ENCODE measurements at regions not wholly inside any gene's neighbourhood (a gene's known extent, or its start where the extent isn't known, plus 50 kb on each side); places are given as distances from the start of the nearest gene placed in this dataset.
"Not testable (repeated sequence)": the region's sequence is repeated elsewhere in the genome, so short reads cannot be mapped to it uniquely, and the experiment has no call there.

DNA sequence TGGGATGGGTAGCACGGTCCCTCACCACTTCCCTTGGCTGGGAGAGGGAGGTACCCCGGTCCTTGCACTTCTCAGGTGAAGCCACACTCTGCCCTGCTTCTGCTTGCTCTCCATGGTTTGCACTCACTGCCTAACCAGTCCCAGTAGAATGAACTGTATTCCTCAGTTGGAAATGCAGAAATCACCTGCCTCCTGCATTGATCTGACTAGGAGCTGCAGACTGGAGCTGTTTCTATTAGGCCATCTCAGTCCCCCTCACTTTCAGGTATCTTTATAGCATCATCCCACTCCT is 264.9 kb downstream of the ZWINT start:
- no peak for ATAC-seq
- H3K27me3 Mint-ChIP-seq (ENCODE audit: low read depth): no peaks in the 10 kb centered on the region
- H3K4me1 Mint-ChIP-seq (ENCODE audit: low read depth): no peaks in the 10 kb centered on the region
- DNase-seq: no peak
- CTCF ChIA-PET: no interaction called here
- no peaks in the 10 kb centered on the region for H3K36me3 Mint-ChIP-seq (ENCODE audit: low read depth)
- POLR2A ChIA-PET: no interaction called here
- peaks cover 12% of the 10 kb centered on the region for H3K9me3 Mint-ChIP-seq (ENCODE audit: insufficient read depth)
- H3K27ac Mint-ChIP-seq: no peak overlapping the region
- H3K4me3 Mint-ChIP-seq: no peak overlapping the region

DNA sequence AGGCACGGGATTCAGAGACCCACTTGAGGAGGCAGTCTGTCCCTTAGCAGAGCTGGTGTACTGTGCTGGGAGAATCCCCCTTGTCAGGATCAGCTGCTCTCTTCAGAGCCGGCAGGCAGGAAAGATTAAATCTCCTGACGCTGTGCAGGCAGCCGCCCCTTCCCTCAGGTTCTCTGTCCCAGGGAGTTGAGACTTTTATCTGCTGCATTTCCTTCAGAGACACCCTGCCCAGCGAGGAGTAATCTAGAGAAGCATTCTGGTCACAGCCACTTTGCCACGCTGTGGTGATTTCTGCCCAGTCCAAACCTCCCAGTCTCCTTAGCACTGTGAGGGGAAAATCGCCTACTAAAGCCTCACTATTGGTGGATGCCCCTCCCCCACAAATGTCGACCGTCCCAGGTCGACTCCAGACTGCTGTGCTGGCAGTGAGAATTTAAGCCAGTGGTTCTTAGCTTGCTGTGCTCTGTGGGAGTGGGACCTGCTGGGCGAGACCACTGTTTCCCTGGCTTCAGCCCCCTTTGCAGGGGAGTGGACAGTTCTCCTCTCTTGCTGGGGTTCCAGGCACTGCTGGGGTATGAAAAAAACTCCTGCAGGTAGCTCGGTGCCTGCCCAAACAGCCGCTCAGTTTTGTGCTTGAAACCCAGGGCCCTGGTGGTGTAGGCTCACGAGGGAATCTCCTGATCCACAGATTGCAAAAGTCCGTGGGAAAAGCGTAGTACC is 265.4 kb downstream of the ZWINT start:
- no peaks in the 10 kb centered on the region for H3K4me1 Mint-ChIP-seq (ENCODE audit: low read depth)

DNA sequence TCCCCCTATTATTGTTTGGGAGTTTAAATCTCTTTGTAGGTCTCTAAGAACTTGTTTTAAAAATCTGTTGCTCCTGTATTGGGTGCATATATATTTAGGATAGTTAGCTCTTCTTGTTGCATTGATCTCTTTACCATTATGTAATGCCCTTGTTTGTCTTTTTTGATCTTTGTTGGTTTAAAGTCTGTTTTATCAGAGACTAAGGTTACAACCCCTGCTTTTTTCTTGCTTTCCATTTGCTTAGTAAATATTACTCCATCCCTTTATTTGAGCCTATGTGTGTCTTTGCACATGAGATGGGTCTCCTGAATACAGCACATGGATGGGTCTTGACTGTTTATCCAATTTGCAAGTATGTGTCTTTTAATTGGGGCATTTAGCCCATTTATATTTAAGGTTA is 267.4 kb downstream of the ZWINT start:
- POLR2A ChIA-PET; H3K4me1 Mint-ChIP-seq (ENCODE audit: low read depth); H3K27me3 Mint-ChIP-seq (ENCODE audit: low read depth); H3K4me3 Mint-ChIP-seq; ATAC-seq; DNase-seq; H3K27ac Mint-ChIP-seq; CTCF ChIA-PET; H3K36me3 Mint-ChIP-seq (ENCODE audit: low read depth): not testable (repeated sequence)
- peaks cover 19% of the 10 kb centered on the region for H3K9me3 Mint-ChIP-seq (ENCODE audit: insufficient read depth)

More for the DNA sequence above, 265.4 kb downstream of the ZWINT start:
- Mint-ChIP-seq H3K9me3 (ENCODE audit: insufficient read depth) (peaks cover 12% of the 10 kb centered on the region), H3K27me3 (ENCODE audit: low read depth) (no peaks in the 10 kb centered on the region), H3K4me3 (no peak overlapping the region), H3K27ac (no peak overlapping the region), H3K36me3 (ENCODE audit: low read depth) (no peaks in the 10 kb centered on the region)
- ChIA-PET POLR2A (no interaction called here), CTCF (no interaction called here)
- ATAC-seq: no peak
- DNase-seq: no peak

DNA sequence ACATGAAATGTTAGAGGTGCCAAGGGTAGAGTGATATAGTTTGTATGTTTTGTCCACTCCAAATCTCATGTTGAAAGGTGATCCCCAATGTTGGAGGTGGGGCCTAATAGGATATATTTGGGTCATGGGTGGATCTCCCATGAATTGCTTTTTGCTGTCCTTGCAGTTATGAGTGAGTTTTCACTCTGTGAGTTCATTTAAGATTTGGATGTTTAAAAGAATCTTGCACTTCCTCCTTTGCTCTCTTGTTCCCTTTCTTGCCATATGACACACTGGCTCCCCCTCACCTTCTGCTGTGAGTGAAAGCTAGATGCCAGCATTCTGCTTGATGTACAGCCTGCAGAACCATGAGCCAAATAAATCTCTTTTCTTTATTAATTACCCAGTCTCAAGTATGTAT is 269.2 kb downstream of the ZWINT start:
- ChIA-PET POLR2A (no interaction called here), CTCF (no interaction called here)
- ATAC-seq: no peak
- Mint-ChIP-seq H3K4me1 (ENCODE audit: low read depth) (no peaks in the 10 kb centered on the region), H3K4me3 (no peak overlapping the region), H3K27ac (no peak overlapping the region), H3K9me3 (ENCODE audit: insufficient read depth) (peaks cover 22% of the 10 kb centered on the region), H3K36me3 (ENCODE audit: low read depth) (no peaks in the 10 kb centered on the region), H3K27me3 (ENCODE audit: low read depth) (no peaks in the 10 kb centered on the region)
- no peak for DNase-seq

DNA sequence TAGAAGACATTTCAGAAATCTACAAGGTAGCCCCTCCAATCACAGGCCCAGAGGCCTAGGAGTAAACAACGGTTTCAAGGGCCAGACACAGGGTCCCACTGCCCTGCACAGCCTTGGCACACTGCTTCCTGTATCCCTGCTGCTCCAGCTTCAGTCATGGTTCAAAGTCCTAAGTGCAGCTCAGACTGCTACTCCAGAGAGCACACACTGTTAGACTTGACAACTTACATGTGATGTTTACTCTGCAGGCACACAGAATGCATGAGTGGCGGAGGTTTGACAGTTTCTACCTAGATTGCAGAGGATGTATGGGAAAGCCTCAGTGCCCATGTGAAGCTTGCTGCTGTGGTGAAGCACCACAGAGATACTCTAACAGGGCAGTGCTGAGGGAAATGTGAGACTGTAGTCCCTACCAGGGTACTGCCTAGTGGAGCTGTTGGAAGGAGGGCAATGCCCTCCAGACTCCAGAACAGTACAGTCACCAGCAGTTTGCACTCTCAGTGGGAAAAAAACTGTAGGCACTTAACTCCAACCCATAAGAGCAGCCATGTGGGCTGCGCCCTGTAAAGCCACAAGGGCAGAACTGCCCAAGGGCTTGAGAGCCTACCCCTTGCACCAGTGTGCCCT is 270.0 kb downstream of the ZWINT start:
- ATAC-seq: no peak
- H3K4me1 Mint-ChIP-seq (ENCODE audit: low read depth): no peaks in the 10 kb centered on the region
- H3K4me3 Mint-ChIP-seq: no peak overlapping the region
- DNase-seq: no peak
- CTCF ChIA-PET: no interaction called here
- peaks cover 22% of the 10 kb centered on the region for H3K9me3 Mint-ChIP-seq (ENCODE audit: insufficient read depth)
- no peaks in the 10 kb centered on the region for H3K36me3 Mint-ChIP-seq (ENCODE audit: low read depth)
- POLR2A ChIA-PET: no interaction called here
- no peaks in the 10 kb centered on the region for H3K27me3 Mint-ChIP-seq (ENCODE audit: low read depth)
- H3K27ac Mint-ChIP-seq: no peak overlapping the region

DNA sequence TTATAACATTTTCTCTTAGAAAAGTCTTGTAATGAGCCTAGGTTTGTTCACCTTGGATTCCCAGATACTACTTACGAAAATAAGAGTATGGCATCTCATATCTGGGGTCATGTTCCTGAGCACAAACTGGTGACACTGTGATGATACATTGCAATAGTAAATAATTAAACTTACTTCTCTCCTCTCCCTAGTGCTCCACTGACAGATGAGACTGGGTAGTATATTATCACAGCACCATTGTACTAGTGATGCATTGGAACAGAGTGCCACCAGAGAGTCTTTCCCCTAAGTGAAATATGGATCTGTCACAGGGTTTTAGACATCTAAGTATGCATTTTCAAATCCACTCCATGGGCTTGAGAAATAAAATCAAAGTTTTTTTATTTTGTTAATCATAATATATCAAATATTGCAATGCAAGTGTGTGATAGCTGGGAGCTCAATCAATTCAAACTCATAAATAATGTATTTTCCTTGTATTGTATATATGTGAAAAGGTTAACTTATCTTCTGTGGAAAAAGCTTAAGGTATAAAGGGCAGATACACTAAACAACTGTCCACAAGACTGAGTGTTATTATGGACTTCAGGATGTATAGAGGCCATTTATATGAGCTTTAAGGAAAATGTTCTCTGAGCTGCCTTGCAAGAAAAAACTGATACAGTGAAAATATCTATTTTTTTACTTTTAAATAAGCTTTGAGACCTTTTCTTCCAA is 275.5 kb downstream of the ZWINT start:
- H3K4me3 Mint-ChIP-seq: no peak overlapping the region
- no peaks in the 10 kb centered on the region for H3K4me1 Mint-ChIP-seq (ENCODE audit: low read depth)
- H3K9me3 Mint-ChIP-seq (ENCODE audit: insufficient read depth): peaks cover 30% of the 10 kb centered on the region
- ChIA-PET CTCF (no interaction called here), POLR2A (no interaction called here)
- no peaks in the 10 kb centered on the region for H3K27me3 Mint-ChIP-seq (ENCODE audit: low read depth)
- no peak for ATAC-seq
- no peaks in the 10 kb centered on the region for H3K36me3 Mint-ChIP-seq (ENCODE audit: low read depth)
- no peak overlapping the region for H3K27ac Mint-ChIP-seq
- no peak for DNase-seq

DNA sequence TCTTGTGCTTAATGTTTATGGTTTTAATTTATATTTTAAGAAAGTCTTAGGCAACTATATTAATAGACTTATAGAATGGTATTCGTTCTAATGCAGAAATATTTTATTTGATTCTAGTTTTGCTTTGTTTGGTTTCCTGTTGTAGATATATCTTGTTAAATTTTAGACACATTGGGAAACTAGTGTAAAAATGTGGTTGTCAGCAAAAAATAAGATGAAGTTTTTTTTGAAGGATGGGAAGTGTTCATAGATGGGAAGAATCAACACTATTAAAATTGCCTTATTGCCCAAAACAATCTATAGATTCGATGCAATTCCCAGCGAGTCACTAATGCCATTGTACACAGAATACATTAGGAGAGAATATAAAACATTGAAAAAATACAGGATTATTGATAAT is 278.9 kb downstream of the ZWINT start:
- H3K4me3 Mint-ChIP-seq: no peak overlapping the region
- POLR2A ChIA-PET: no interaction called here
- H3K27ac Mint-ChIP-seq: no peak overlapping the region
- no peaks in the 10 kb centered on the region for H3K36me3 Mint-ChIP-seq (ENCODE audit: low read depth)
- H3K4me1 Mint-ChIP-seq (ENCODE audit: low read depth): no peaks in the 10 kb centered on the region
- no peak for DNase-seq
- no peak for ATAC-seq
- H3K9me3 Mint-ChIP-seq (ENCODE audit: insufficient read depth): peaks cover 25% of the 10 kb centered on the region
- CTCF ChIA-PET: no interaction called here
- H3K27me3 Mint-ChIP-seq (ENCODE audit: low read depth): no peaks in the 10 kb centered on the region

DNA sequence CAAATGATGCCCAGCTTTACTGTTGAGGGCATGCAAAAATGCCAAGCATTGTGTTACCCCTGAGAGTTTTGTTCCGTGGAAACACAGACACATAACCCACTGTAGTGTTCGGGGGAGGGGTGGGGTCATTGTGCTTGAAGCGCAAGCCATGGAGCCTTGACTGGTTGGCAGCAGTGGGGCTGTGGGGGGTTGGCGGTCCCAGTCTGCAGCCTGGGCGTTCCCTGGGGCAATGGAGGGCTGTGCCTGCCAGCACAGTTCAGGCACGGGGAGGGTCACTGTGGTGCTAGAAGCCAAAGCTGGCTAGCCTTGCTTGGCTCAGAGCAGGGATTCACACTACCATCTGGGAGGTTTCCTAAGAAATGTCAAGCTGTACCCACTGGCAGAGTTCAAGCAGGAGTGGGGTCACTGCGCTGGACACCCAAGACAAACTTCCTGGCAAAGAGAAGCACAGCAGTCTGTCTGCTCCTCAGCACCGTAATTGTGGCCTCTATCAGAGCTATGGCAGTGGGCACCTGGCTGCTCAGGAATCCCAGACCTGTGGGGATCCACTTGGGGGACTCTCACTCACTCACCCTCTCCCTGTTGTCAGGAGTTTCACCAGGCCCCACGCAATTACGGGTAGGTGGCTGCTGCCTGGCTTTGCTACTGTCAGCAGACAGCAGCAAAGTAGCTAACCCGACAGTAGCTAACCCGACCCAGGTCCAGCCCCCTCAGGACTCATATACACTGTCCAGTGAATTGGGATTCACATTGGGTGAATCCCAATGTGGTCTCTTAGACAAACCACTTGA is 292.4 kb downstream of the ZWINT start:
- no peak overlapping the region for H3K4me3 Mint-ChIP-seq
- no peaks in the 10 kb centered on the region for H3K4me1 Mint-ChIP-seq (ENCODE audit: low read depth)
- H3K36me3 Mint-ChIP-seq (ENCODE audit: low read depth): no peaks in the 10 kb centered on the region
- H3K9me3 Mint-ChIP-seq (ENCODE audit: insufficient read depth): peaks cover 16% of the 10 kb centered on the region
- CTCF ChIA-PET: no interaction called here
- H3K27ac Mint-ChIP-seq: no peak overlapping the region
- DNase-seq (no peak), ATAC-seq (no peak)
- POLR2A ChIA-PET: no interaction called here
- no peaks in the 10 kb centered on the region for H3K27me3 Mint-ChIP-seq (ENCODE audit: low read depth)

DNA sequence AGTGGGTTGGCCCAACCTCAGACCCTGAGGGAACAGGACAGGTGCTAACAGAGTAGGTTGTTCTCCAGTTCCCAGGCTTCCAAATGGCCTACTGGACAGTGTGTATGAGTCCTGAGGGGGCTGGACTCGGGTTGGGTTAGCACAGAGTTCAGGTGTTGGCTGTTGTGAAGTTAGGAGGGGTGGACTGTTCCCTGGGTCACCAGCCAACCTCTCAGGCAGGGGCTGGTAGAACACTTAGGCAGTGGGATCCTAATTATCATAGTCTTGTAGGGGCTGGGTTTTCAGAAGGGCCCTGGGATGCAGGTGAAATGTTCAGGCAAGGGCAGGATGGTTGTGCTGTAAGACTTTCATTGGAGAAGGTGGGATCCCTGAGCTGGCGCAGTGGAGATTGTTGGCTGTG is 293.0 kb downstream of the ZWINT start:
- no peak overlapping the region for H3K27ac Mint-ChIP-seq
- no peaks in the 10 kb centered on the region for H3K27me3 Mint-ChIP-seq (ENCODE audit: low read depth)
- no peak for ATAC-seq
- POLR2A ChIA-PET: no interaction called here
- H3K4me3 Mint-ChIP-seq: no peak overlapping the region
- CTCF ChIA-PET: no interaction called here
- no peaks in the 10 kb centered on the region for H3K36me3 Mint-ChIP-seq (ENCODE audit: low read depth)
- H3K9me3 Mint-ChIP-seq (ENCODE audit: insufficient read depth): peaks cover 16% of the 10 kb centered on the region
- H3K4me1 Mint-ChIP-seq (ENCODE audit: low read depth): no peaks in the 10 kb centered on the region
- no peak for DNase-seq

DNA sequence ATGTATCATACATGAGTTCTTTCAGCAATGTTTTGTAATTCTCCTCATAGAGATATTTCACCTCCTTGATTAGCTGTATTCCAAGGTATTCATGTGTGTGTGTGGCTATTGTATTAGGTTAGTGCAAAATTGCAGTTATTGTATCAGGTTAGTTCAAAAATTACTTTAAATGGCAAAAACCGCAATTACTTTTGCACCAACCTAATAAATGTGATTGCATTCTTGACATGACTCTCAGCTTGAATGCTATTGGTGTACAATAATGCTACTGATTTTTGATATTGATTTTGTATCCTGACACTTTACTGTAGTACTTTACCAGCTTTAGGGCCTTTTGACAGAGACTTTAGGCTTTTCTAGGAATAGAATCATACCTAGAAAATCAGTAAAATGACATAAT is 297.4 kb downstream of the ZWINT start:
- ATAC-seq (no peak), DNase-seq (no peak)
- POLR2A ChIA-PET: no interaction called here
- Mint-ChIP-seq H3K36me3 (ENCODE audit: low read depth) (no peaks in the 10 kb centered on the region), H3K4me3 (no peak overlapping the region), H3K27me3 (ENCODE audit: low read depth) (no peaks in the 10 kb centered on the region), H3K4me1 (ENCODE audit: low read depth) (no peaks in the 10 kb centered on the region), H3K27ac (no peak overlapping the region), H3K9me3 (ENCODE audit: insufficient read depth) (peaks cover 18% of the 10 kb centered on the region)
- CTCF ChIA-PET: no interaction called here

DNA sequence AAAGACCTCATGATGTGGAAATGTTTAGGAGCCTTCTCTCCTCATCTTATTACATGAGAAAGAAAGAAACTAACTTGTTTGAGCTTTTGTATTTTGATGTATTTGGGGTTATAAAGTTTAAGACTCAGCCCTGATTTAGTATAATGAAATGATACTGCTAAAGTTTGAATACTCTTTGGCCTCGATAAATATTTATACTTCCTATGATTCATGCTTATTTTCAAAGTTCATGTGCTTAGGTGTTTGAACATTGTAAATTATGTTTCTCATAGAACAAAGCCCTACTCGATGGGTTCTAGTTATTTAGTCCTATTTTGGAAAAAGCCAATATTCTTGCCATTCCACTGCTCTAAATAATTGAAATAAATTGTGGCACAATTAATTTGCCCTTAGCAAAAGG is 303.2 kb downstream of the ZWINT start:
- ATAC-seq: no peak
- POLR2A ChIA-PET: no interaction called here
- CTCF ChIA-PET: no interaction called here
- Mint-ChIP-seq H3K9me3 (ENCODE audit: insufficient read depth) (peaks cover 8% of the 10 kb centered on the region), H3K4me1 (ENCODE audit: low read depth) (no peaks in the 10 kb centered on the region), H3K27ac (no peak overlapping the region), H3K36me3 (ENCODE audit: low read depth) (no peaks in the 10 kb centered on the region), H3K4me3 (no peak overlapping the region), H3K27me3 (ENCODE audit: low read depth) (no peaks in the 10 kb centered on the region)
- no peak for DNase-seq

DNA sequence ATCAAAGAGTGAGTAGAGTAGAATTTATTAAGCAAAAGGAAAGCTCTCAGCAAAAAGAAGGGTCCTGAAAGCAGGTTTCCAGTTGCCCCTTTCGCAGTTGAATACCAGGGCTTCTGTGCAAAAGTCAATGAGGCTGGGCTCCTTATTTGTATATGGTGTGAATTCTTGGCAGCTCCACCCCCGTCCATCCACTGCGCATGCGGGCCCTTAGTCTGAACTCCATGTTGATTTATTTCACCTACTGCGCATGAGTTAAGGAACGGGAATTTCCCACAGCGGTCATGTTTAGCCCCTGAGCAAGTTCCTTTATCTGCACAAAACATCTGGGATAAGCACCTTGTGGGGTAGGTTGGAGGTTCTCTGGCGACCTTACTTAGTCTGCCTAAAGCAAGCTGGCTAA is 325.6 kb downstream of the ZWINT start:
- CTCF ChIA-PET: no interaction called here
- H3K9me3 Mint-ChIP-seq (ENCODE audit: insufficient read depth): peaks cover 5% of the 10 kb centered on the region
- H3K4me3 Mint-ChIP-seq: no peak overlapping the region
- DNase-seq: no peak
- H3K27me3 Mint-ChIP-seq (ENCODE audit: low read depth): no peaks in the 10 kb centered on the region
- POLR2A ChIA-PET: no interaction called here
- no peak for ATAC-seq
- no peaks in the 10 kb centered on the region for H3K4me1 Mint-ChIP-seq (ENCODE audit: low read depth)
- H3K36me3 Mint-ChIP-seq (ENCODE audit: low read depth): no peaks in the 10 kb centered on the region
- H3K27ac Mint-ChIP-seq: no peak overlapping the region

Measured in activated CD8-positive, alpha-beta T cell treated with anti-CD3 and anti-CD28 coated beads, Interleukin-2, amount 10 ng/mL, durations not matched to agents 7 days and 5 days (primary cell).